ENCODE measurements at regions not wholly inside any gene's neighbourhood (a gene's known extent, or its start where the extent isn't known, plus 50 kb on each side); places are given as distances from the start of the nearest gene placed in this dataset.

DNA sequence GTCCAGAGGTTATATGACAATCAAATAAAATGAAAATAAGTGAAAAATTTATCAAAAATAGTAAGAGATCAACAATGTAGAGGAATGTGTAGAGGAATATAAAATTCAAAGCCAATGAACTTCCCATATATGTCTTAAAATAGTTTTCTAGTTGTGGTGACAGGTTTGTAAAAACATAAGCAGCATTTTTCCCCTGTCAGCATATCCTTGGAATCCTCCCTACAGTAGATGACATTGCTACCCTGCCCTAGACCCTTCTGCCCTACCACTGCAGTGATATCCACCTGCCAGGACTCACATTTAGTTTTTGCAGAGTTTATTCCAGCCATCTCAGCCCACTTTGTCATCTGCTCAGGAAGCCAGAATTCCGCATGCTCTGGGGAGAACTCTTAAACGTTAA lies 842.0 kb downstream of the RPS29 start:
- TF ChIP-seq, protein P1, sequence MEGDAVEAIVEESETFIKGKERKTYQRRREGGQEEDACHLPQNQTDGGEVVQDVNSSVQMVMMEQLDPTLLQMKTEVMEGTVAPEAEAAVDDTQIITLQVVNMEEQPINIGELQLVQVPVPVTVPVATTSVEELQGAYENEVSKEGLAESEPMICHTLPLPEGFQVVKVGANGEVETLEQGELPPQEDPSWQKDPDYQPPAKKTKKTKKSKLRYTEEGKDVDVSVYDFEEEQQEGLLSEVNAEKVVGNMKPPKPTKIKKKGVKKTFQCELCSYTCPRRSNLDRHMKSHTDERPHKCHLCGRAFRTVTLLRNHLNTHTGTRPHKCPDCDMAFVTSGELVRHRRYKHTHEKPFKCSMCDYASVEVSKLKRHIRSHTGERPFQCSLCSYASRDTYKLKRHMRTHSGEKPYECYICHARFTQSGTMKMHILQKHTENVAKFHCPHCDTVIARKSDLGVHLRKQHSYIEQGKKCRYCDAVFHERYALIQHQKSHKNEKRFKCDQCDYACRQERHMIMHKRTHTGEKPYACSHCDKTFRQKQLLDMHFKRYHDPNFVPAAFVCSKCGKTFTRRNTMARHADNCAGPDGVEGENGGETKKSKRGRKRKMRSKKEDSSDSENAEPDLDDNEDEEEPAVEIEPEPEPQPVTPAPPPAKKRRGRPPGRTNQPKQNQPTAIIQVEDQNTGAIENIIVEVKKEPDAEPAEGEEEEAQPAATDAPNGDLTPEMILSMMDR (IDR thresholded peaks at IDR 0.05): no peak
- no peak for TF ChIP-seq EP300 (IDR thresholded peaks at IDR 0.05)
- no peak for TF ChIP-seq POLR2A (IDR thresholded peaks at IDR 0.05)

Measured in upper lobe of left lung (tissue), 4 donors.